ENCODE measurements at regions not wholly inside any gene's neighbourhood (a gene's known extent, or its start where the extent isn't known, plus 50 kb on each side); places are given as distances from the start of the nearest gene placed in this dataset.
"Not testable (repeated sequence)": the region's sequence is repeated elsewhere in the genome, so short reads cannot be mapped to it uniquely, and the experiment has no call there.

DNA sequence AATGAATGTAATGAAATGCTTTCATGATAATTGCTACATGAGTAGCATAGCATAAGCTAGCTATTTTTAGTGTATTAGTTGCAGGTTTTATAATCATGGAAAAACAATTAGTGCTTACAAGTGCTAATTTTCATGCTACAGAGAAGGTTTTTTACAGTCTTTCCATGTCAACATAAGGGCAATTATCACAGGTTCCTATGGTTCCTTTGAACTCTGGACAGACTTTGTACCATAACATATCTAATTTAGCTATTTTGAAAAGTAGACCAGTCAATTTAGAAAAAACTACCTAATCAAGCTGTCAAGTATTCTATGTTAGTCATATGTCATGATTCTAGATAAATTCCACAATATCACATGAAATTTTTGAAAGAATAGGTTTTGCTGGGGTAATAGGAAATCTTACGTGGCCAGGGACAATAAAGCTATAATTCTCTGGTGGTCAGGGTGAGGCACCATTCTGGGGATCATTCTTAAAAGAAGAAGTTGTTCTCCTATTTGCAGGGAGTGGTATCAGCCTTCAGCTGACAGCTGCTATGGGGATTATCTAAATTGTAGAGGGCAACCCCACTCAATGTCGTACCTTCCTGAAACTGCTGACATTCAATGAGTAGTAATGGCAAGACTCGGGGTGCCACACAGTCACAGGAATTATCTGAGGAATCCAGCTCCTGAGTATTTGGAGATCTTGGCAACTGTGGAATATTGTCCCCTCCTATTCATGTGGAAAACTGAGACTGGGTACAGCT, 724.0 kb upstream of the LINC00305 start:
- DNase-seq (ENCODE audit: low spot score), result no peak

DNA sequence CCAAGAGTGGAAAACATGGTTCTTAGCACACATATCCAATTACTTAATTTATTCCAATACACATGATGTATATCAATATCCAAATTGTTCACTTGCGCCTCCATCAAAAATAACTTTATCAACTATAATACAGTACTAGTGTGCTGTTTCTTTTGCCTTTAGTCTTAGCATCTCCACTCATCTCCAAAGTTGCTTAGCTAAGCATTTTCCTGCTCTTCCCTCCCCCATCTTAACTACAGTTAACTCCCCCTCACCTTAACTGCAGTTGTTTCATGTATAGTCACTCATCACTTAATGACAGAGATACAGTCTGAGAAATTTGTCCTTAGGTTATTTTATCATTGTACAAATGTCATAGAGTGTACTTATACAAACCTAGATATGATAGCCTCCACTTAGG, 705.2 kb upstream of the LINC00305 start:
- DNase-seq (ENCODE audit: low spot score), result no peak

- DNase-seq (ENCODE audit: low spot score), result no peak
These were observed 703.4 kb upstream of the LINC00305 start for GRCh38 chr18:64852281-64852680.

- no peak for DNase-seq (ENCODE audit: low spot score)
These were observed 702.8 kb upstream of the LINC00305 start for GRCh38 chr18:64851726-64852125.

DNA sequence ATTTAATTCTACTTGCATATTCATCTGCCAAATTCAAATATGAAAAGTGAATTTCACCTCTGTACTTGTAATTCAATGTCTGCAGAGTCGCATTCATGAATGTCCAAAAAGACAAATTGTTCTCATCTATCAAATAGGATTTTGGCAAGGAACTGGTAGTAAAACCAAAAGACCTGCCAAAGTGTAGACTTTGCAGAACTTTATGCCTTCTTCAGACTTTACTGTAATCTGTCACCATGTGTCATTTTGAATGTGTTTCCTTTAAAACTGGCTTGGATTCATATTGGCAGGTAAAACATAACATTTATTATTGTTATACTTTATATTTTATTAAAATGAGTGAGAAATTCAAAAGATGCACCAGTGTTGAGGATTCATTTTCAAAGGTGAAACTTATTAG, 701.9 kb upstream of the LINC00305 start:
- no peak for DNase-seq (ENCODE audit: low spot score)

DNA sequence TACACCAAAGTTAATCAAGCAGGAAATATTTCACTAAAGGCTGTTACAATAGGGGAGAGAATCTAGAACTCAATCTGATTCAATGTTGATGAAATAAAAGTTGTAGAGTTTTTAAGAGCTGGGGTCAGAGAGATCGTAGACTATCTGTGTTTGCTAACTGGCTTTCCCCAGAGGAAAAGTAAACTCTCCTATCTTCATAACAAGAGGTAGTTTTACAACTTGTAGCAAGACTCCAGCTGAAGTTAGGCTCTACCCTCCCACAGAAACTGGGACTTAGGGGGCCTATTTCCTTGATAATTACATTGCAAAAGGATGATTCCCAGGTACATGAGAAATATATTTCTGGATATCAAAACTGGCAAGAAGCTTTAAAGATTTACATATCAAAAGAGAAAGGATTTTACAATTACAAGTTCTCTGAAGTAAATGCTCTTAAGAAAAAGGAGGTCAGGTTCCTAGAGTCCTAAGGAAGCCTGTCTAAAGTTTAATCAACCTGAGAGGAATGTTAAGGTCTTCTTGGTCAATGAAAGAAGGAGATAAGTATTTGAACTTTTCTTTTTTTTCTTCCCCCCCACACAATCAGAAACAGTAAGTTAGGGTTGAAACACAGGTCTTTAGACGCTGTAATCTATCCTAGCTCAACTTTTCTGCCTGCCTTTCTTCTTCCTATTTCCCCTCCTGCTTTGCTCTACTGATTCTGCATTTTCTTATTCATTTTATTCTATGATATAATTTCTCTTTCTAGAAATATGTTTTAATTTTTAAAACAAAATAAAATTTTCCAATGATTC, 692.2 kb upstream of the LINC00305 start:
- no peak for DNase-seq (ENCODE audit: low spot score)

DNA sequence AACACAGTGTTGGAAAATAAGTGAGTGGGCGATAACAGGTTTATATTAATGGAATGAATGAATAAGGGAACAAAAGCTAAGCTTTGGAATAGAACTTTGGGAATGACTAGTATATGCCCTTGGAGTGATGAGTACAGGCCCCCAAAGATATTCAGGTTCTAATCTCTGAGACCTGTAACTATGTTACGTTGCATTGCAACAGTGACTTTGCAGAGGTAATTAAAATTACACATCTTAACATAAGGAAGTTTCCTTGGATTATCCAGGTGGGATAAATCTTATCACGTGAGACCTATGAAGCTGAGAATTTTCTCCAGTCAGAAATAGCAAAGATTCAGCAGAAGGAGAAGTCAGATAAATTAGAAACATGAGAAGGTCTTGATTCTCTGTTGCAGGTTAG, 661.5 kb upstream of the LINC00305 start:
- no peak for DNase-seq (ENCODE audit: low spot score)

- DNase-seq (ENCODE audit: low spot score), result no peak
These were observed 660.9 kb upstream of the LINC00305 start for GRCh38 chr18:64809801-64810200.

GRCh38 chr18:64807560-64807959, 658.7 kb upstream of the LINC00305 start:
- no peak for DNase-seq (ENCODE audit: low spot score)

DNA sequence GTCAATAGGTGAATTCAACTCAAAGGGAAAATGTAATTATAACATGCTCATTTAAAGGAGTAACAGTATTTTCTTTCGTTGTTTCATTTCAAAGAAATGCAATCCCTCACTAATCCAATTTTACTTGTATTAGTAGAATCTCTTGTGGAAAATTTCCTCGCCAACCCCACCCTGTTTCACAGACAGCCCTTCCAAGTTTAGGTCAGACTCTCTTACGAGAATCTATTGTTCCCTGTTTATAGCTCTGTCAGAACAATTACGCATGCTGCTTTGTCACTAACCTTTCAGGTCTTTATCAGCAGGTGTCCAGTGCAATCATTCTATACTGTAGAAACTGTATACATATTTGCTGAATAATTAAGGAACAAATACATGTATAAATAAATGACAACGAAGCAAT, 657.8 kb upstream of the LINC00305 start:
- DNase-seq (ENCODE audit: low spot score), result no peak

DNA sequence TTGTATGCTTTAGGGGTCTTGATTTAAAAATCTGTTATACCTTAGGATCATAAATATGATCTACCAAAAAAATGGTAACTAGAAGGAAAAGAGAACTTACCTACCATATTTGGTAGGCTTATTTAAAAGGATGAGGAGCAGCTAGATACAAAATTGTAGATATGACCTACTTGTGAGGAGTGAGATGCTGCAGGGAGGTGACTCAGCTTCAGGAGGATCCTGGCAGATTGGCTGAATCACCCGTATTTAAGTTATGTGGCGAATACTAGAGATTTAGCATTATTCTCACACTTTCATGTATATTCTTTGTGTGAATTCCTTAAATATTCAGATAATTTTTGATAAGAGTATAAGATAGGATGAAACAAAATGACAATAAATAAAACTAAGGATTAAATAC, 657.3 kb upstream of the LINC00305 start:
- peak; percentile 51 for DNase-seq (ENCODE audit: low spot score)

DNA sequence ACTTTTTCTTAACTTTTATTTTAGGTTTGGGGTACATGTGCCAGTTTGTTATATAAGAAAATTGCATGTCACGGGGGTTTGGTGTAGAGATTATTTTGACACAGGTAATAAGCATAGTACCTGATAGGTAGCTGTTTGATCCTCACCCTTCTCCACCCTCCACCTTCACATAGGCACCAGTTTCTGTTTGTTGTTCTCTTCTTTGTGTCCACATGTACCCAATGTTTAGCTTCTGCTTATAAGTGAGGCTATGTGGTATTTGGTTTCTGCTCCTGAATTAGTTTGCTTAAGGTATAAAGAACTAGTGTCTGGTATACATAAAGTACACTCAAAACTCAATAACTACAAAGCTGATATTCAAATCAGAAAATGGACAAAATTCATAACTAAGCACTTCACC, 654.6 kb upstream of the LINC00305 start:
- no peak for DNase-seq (ENCODE audit: low spot score)

DNA sequence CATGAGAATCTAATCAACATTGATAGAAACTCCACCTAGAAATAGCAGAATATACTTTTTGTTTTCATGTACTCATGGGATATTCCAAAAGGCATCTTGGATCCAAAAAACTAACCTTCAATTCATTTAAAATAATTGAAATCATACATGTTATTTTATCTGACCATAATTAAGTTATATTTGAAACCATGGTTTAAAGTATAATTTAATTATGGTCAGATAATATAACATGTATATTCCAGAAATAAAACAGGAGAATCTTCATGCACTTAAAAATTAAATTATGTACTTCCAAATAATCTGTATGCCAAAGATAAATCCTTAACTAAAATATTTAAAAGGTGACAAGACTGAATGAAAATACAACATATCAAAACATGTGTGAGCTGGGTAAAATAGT, 651.3 kb upstream of the LINC00305 start:
- no peak for DNase-seq (ENCODE audit: low spot score)

GRCh38 chr18:64799376-64799775, 650.5 kb upstream of the LINC00305 start:
- DNase-seq (ENCODE audit: low spot score), result no peak

DNA sequence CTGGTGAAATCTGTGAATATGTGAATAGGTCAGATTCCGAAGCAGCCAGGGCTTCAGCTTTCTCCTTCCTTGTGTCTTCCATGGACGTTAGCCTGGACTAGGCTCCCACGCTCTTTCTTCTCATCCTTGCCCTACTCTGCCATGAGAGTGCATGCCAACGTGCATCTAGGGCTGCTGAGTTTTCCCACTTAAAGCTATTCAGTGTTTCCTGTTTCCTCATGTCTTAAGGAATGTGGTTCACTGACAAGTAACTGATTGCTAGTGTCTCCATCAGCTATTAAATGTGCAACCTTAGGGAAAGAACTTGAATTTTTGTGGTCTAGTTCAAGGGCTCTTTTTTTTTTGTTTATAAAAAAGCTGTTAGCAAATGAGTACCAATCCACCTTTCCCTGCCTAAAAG, 642.3 kb upstream of the LINC00305 start:
- DNase-seq (ENCODE audit: low spot score), result no peak

- DNase-seq (ENCODE audit: low spot score), result no peak
These were observed 636.8 kb upstream of the LINC00305 start for GRCh38 chr18:64785686-64786085.

DNA sequence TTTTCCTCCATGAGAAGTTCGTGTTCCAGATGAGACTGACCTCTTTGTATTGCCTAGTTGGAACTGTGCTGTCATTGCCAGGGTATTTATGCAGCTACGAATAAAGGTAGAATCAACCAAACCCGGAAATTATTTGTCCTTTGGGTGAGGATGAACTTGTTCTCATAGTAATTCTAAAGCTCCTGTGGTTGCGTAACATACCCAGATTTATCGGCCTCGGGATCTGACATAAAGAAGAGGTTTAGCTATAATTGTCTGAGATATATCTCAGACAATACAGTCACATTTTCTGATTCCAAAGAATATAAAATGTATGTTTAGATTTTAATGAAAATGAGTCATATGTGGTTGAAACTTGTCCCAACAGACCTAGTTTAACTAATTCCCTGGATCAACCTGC, 628.7 kb upstream of the LINC00305 start:
- no peak for DNase-seq (ENCODE audit: low spot score)

GRCh38 chr18:64765908-64766307, 617.0 kb upstream of the LINC00305 start:
- DNase-seq (ENCODE audit: low spot score), result no peak

DNA sequence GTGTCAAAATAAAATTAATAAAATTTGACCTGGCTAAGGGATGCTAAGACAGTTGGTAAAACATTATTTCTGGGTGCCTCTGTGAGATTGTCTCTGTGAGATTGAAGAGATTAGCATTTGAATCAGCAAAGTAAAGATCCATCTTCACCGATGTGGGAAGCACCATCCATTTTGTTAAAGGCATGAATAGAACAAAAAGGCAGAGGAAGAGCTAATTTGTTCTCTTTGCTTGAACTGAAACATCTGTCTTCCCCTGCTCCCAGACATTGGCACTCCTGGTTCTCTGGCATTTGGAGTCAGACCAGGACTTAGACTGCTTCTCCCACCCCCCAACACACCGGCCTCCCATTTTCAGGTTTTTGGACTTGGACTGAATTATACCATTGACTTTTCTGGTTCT, 603.8 kb upstream of the LINC00305 start:
- DNase-seq (ENCODE audit: low spot score), result no peak

DNA sequence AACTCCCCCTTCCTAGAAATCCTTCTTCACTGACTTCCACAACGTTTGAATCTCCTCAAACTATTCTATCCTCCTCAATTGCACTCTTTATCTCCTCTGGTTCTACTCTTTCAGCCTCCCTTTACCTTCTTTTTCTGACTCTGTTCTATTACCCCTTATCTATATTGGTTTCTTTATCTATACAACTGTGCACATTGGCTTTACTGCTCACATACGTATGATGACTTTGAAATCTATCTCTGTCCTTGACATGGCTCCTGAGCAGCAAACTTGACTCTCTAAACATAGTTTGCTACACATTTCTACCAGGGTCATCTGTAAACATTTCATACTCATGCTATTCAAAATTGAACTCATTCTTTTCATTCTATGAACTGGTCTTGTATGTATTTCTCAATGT, 601.0 kb upstream of the LINC00305 start:
- DNase-seq (ENCODE audit: low spot score), result no peak

GRCh38 chr18:64747803-64748202, 598.9 kb upstream of the LINC00305 start:
- no peak for DNase-seq (ENCODE audit: low spot score)

- no peak for DNase-seq (ENCODE audit: low spot score)
These were observed 594.0 kb upstream of the LINC00305 start for GRCh38 chr18:64742898-64743297.

- no peak for DNase-seq (ENCODE audit: low spot score)
These were observed 585.2 kb upstream of the LINC00305 start for GRCh38 chr18:64734063-64734462.

GRCh38 chr18:64725657-64726056, 576.8 kb upstream of the LINC00305 start:
- DNase-seq (ENCODE audit: low spot score), result not testable (repeated sequence)
